ENCODE measurements at regions not wholly inside any gene's neighbourhood (a gene's known extent, or its start where the extent isn't known, plus 50 kb on each side); places are given as distances from the start of the nearest gene placed in this dataset.

DNA sequence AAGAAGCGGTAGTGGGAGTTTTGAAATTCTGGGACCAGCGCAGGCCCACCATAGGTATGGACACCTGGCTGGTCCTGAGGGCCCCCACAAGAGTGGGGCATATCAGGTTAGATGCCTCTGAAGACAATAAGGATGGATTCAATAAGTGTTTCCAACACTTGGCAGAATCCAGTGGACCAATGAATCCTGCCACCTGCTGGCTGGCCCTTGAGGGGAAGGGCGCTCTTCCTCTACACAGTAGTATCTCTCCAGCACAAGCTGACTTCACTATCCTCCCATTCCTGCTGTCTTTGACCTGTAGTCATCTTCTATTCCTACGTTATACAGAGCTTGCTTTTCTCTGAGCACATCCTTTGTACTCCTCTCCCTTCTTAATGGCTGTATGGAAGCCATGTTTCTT is 199.7 kb upstream of the TSHZ3 start:
- TF ChIP-seq CTCF (conservative IDR thresholded peaks at IDR 0.05) (peak; percentile 75), ZFX (IDR thresholded peaks at IDR 0.05) (no peak)

Data from C4-2B (cell line).